ENCODE measurements at regions not wholly inside any gene's neighbourhood (a gene's known extent, or its start where the extent isn't known, plus 50 kb on each side); places are given as distances from the start of the nearest gene placed in this dataset.

DNA sequence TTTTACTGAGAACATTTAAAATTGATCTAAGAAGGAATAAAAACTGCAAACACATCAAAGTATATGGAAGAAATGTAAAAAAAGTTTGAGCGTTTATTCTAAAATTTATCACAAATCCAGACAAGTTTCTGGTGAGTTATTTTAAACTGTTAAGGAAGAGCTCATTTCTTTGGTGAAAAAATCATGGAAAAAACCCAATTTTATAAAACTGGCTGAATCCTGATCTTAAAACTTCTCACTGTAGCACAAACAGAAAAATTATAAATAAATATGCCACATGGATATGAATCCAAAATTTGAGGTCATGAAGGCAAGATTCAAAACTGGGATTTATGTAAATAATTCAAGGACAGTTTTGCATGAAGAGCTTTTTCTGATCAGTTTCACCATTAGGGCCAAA lies 205.1 kb upstream of the RGMA start:
- no CpG with 5 or more reads among the region's 1 CpG for WGBS
- Histone ChIP-seq H3K9me3 (ENCODE audit: control insufficient read depth, low read length) (no peaks in the 10 kb centered on the region), H3K4me1 (ENCODE audit: control insufficient read depth, insufficient read depth, low read depth, low read length) (peaks cover 2% of the 10 kb centered on the region), H3K36me3 (ENCODE audit: control insufficient read depth in 1 of 2, insufficient read depth in 2 of 2, low read depth in 1 of 2, low read length in 2 of 2) (no peaks in the 10 kb centered on the region), H2BK120ac (ENCODE audit: low read depth, low read length) (no peak overlapping the region), H3K4ac (ENCODE audit: low read depth in 1 of 2, low read length in 2 of 2) (no peak overlapping the region), H2BK5ac (ENCODE audit: low read depth, low read length, poor library complexity, severe bottlenecking) (no peak overlapping the region), H3K4me3 (ENCODE audit: insufficient read depth in 1 of 2, low read depth in 1 of 2, low read length in 2 of 2) (no peak overlapping the region), H3K14ac (ENCODE audit: low read length in 2 of 2) (no peak overlapping the region), H2AFZ (ENCODE audit: low read depth, low read length) (no peak overlapping the region), H2BK15ac (ENCODE audit: low read depth, poor library complexity, severe bottlenecking) (no peak overlapping the region), H3K23ac (ENCODE audit: low read length in 2 of 2) (no peak overlapping the region), H3K9ac (ENCODE audit: low read length) (no peak overlapping the region), H3K27ac (ENCODE audit: low read length, poor library complexity, severe bottlenecking) (no peak overlapping the region), H2AK5ac (ENCODE audit: low read length, severe bottlenecking) (no peak overlapping the region), H3K79me1 (replicated peaks; ENCODE audit: low read length, poor library complexity, severe bottlenecking) (no peaks in the 10 kb centered on the region), H3K27me3 (ENCODE audit: control insufficient read depth in 1 of 2, insufficient read depth in 1 of 2, low read length in 2 of 2) (no peaks in the 10 kb centered on the region), H3K4me2 (ENCODE audit: low read length, poor library complexity, severe bottlenecking) (no peak overlapping the region), H4K91ac (ENCODE audit: low read length) (no peak overlapping the region), H4K8ac (ENCODE audit: low read length) (no peak overlapping the region), H3K18ac (ENCODE audit: low read depth in 1 of 2, low read length in 2 of 2) (no peak overlapping the region), H2BK12ac (ENCODE audit: low read length in 2 of 2) (no peak overlapping the region)
- DNase-seq: no peak

DNA sequence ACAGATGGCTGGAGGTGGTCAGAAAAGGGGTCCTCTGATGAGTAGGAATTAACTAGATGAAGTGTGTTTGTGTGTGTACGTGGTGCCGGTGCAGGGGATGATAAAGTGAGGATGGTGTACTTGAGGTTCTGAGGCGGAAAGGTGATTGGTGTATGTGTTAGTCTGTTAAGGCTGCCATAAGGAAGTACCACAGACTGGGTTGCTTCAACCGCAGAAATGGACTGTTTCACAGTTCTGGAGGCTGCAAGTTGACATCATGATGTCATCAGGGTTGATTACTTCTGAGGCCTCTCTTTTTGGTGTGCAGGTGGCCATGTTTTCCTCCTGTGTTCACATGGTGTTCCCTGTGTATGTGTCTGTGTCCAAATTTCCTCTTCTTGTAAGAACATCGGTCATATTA lies 202.4 kb upstream of the RGMA start:
- Histone ChIP-seq H3K4me2 (ENCODE audit: low read length, poor library complexity, severe bottlenecking) (no peak overlapping the region), H3K79me1 (replicated peaks; ENCODE audit: low read length, poor library complexity, severe bottlenecking) (no peaks in the 10 kb centered on the region), H2BK15ac (ENCODE audit: low read depth, poor library complexity, severe bottlenecking) (no peak overlapping the region), H3K27me3 (ENCODE audit: control insufficient read depth in 1 of 2, insufficient read depth in 1 of 2, low read length in 2 of 2) (no peaks in the 10 kb centered on the region), H3K14ac (ENCODE audit: low read length in 2 of 2) (no peak overlapping the region), H2BK120ac (ENCODE audit: low read depth, low read length) (no peak overlapping the region), H3K9me3 (ENCODE audit: control insufficient read depth, low read length) (no peaks in the 10 kb centered on the region), H2AFZ (ENCODE audit: low read depth, low read length) (no peak overlapping the region), H3K23ac (ENCODE audit: low read length in 2 of 2) (no peak overlapping the region), H3K4ac (ENCODE audit: low read depth in 1 of 2, low read length in 2 of 2) (no peak overlapping the region), H3K36me3 (ENCODE audit: control insufficient read depth in 1 of 2, insufficient read depth in 2 of 2, low read depth in 1 of 2, low read length in 2 of 2) (no peaks in the 10 kb centered on the region), H3K4me3 (ENCODE audit: insufficient read depth in 1 of 2, low read depth in 1 of 2, low read length in 2 of 2) (no peak overlapping the region), H3K9ac (ENCODE audit: low read length) (no peak overlapping the region), H4K91ac (ENCODE audit: low read length) (no peak overlapping the region), H3K27ac (ENCODE audit: low read length, poor library complexity, severe bottlenecking) (no peak overlapping the region), H3K18ac (ENCODE audit: low read depth in 1 of 2, low read length in 2 of 2) (no peak overlapping the region), H2BK12ac (ENCODE audit: low read length in 2 of 2) (no peak overlapping the region), H3K4me1 (ENCODE audit: control insufficient read depth, insufficient read depth, low read depth, low read length) (no peaks in the 10 kb centered on the region), H2AK5ac (ENCODE audit: low read length, severe bottlenecking) (no peak overlapping the region), H4K8ac (ENCODE audit: low read length) (no peak overlapping the region), H2BK5ac (ENCODE audit: low read depth, low read length, poor library complexity, severe bottlenecking) (no peak overlapping the region)
- DNase-seq: no peak
- WGBS: 87% methylated on average over 5 of the region's 5 CpGs

- WGBS: 100% methylated on average over 1 of the region's 4 CpGs
- H3K9me3 ChIP-seq (ENCODE audit: control insufficient read depth, low read length): no peaks in the 10 kb centered on the region
These were observed 201.6 kb upstream of the RGMA start for GRCh38 chr15:93290618-93290946.

GRCh38 chr15:93289941-93290617 lies 201.1 kb upstream of the RGMA start:
- H2BK120ac ChIP-seq (ENCODE audit: low read depth, low read length): no peak overlapping the region
- no peaks in the 10 kb centered on the region for H3K79me1 ChIP-seq (replicated peaks; ENCODE audit: low read length, poor library complexity, severe bottlenecking)
- H3K14ac ChIP-seq (ENCODE audit: low read length in 2 of 2): no peak overlapping the region
- no peak overlapping the region for H2BK15ac ChIP-seq (ENCODE audit: low read depth, poor library complexity, severe bottlenecking)
- no peak overlapping the region for H3K18ac ChIP-seq (ENCODE audit: low read depth in 1 of 2, low read length in 2 of 2)
- H3K4me2 ChIP-seq (ENCODE audit: low read length, poor library complexity, severe bottlenecking): no peak overlapping the region
- H3K9me3 ChIP-seq (ENCODE audit: control insufficient read depth, low read length): no peaks in the 10 kb centered on the region
- H3K4ac ChIP-seq (ENCODE audit: low read depth in 1 of 2, low read length in 2 of 2): no peak overlapping the region
- no peak overlapping the region for H4K91ac ChIP-seq (ENCODE audit: low read length)
- no peak overlapping the region for H3K4me3 ChIP-seq (ENCODE audit: insufficient read depth in 1 of 2, low read depth in 1 of 2, low read length in 2 of 2)
- H3K9ac ChIP-seq (ENCODE audit: low read length): no peak overlapping the region
- H2BK5ac ChIP-seq (ENCODE audit: low read depth, low read length, poor library complexity, severe bottlenecking): no peak overlapping the region
- H2AFZ ChIP-seq (ENCODE audit: low read depth, low read length): no peak overlapping the region
- H3K27me3 ChIP-seq (ENCODE audit: control insufficient read depth in 1 of 2, insufficient read depth in 1 of 2, low read length in 2 of 2): no peaks in the 10 kb centered on the region
- no peak overlapping the region for H3K23ac ChIP-seq (ENCODE audit: low read length in 2 of 2)
- no peak for DNase-seq
- H3K36me3 ChIP-seq (ENCODE audit: control insufficient read depth in 1 of 2, insufficient read depth in 2 of 2, low read depth in 1 of 2, low read length in 2 of 2): no peaks in the 10 kb centered on the region
- H4K8ac ChIP-seq (ENCODE audit: low read length): no peak overlapping the region
- H2BK12ac ChIP-seq (ENCODE audit: low read length in 2 of 2): no peak overlapping the region
- no peak overlapping the region for H3K27ac ChIP-seq (ENCODE audit: low read length, poor library complexity, severe bottlenecking)
- H2AK5ac ChIP-seq (ENCODE audit: low read length, severe bottlenecking): no peak overlapping the region
- WGBS: 66% methylated on average over 10 of the region's 10 CpGs
- no peaks in the 10 kb centered on the region for H3K4me1 ChIP-seq (ENCODE audit: control insufficient read depth, insufficient read depth, low read depth, low read length)

More at GRCh38 chr15:93290618-93290946, 201.6 kb upstream of the RGMA start:
- Histone ChIP-seq H2AK5ac (ENCODE audit: low read length, severe bottlenecking) (no peak overlapping the region), H3K4me2 (ENCODE audit: low read length, poor library complexity, severe bottlenecking) (no peak overlapping the region), H3K36me3 (ENCODE audit: control insufficient read depth in 1 of 2, insufficient read depth in 2 of 2, low read depth in 1 of 2, low read length in 2 of 2) (no peaks in the 10 kb centered on the region), H3K18ac (ENCODE audit: low read depth in 1 of 2, low read length in 2 of 2) (no peak overlapping the region), H3K14ac (ENCODE audit: low read length in 2 of 2) (no peak overlapping the region), H2BK5ac (ENCODE audit: low read depth, low read length, poor library complexity, severe bottlenecking) (no peak overlapping the region), H3K27ac (ENCODE audit: low read length, poor library complexity, severe bottlenecking) (no peak overlapping the region), H2BK120ac (ENCODE audit: low read depth, low read length) (no peak overlapping the region), H2BK15ac (ENCODE audit: low read depth, poor library complexity, severe bottlenecking) (no peak overlapping the region), H4K8ac (ENCODE audit: low read length) (no peak overlapping the region), H2BK12ac (ENCODE audit: low read length in 2 of 2) (no peak overlapping the region), H3K23ac (ENCODE audit: low read length in 2 of 2) (no peak overlapping the region), H2AFZ (ENCODE audit: low read depth, low read length) (no peak overlapping the region), H3K79me1 (replicated peaks; ENCODE audit: low read length, poor library complexity, severe bottlenecking) (no peaks in the 10 kb centered on the region), H3K4me1 (ENCODE audit: control insufficient read depth, insufficient read depth, low read depth, low read length) (no peaks in the 10 kb centered on the region), H3K4me3 (ENCODE audit: insufficient read depth in 1 of 2, low read depth in 1 of 2, low read length in 2 of 2) (no peak overlapping the region), H3K9ac (ENCODE audit: low read length) (no peak overlapping the region), H3K27me3 (ENCODE audit: control insufficient read depth in 1 of 2, insufficient read depth in 1 of 2, low read length in 2 of 2) (no peaks in the 10 kb centered on the region), H3K4ac (ENCODE audit: low read depth in 1 of 2, low read length in 2 of 2) (no peak overlapping the region), H4K91ac (ENCODE audit: low read length) (no peak overlapping the region)
- no peak for DNase-seq
